GM19372 (cell line): ENCODE measurements at regions not wholly inside any gene's neighbourhood (a gene's known extent, or its start where the extent isn't known, plus 50 kb on each side); places are given as distances from the start of the nearest gene placed in this dataset.
"Not testable (repeated sequence)": the region's sequence is repeated elsewhere in the genome, so short reads cannot be mapped to it uniquely, and the experiment has no call there.

Source experiments
- ATAC-seq: cut with Tn5 transposase; IDR thresholded peaks from one replicate; pipeline ENCODE4 v1.9.1; 2021; ENCODE audit warnings: mild to moderate bottlenecking, low read depth, moderate library complexity; ENCODE audit not compliant: unreplicated experiment

DNA sequence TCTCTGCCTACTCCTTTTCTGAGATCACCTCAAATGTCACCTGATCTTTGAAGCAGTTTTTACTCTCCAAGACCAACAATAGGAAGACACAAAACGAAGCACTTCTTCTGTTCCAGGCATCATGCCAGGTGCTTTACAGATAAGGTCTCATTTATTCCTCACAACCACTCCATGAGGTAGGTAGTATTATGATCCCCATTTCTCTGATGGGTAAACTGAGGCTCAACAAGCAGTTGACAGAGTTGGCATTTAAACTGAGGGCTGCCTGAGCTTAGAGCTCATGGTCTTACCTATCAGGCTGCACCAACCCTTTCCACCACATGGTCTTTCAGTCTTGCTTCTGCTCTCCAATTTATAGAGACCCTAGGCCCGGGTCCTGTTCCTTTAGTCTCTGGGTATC lies 147.2 kb upstream of the JUN start:
- ATAC-seq: no peak

DNA sequence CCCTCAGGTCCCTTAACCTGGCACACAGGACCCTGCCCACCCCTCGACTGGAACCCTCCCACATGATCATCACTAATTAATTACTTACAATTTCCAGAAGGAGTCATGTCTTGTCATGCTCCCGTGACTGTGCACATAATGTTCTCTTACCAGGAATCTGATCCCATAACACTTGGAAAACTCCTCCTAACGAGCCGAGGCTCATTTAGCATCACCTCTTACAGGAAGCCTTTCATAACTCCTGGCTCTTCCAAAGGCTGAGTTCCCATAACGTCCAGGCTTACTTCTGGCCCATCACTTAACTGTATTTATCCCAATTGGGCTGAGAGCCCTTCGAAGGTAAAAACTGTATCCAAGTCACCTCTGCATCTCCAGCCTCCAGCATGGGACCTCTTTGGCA lies 147.9 kb upstream of the JUN start:
- ATAC-seq: no peak

DNA sequence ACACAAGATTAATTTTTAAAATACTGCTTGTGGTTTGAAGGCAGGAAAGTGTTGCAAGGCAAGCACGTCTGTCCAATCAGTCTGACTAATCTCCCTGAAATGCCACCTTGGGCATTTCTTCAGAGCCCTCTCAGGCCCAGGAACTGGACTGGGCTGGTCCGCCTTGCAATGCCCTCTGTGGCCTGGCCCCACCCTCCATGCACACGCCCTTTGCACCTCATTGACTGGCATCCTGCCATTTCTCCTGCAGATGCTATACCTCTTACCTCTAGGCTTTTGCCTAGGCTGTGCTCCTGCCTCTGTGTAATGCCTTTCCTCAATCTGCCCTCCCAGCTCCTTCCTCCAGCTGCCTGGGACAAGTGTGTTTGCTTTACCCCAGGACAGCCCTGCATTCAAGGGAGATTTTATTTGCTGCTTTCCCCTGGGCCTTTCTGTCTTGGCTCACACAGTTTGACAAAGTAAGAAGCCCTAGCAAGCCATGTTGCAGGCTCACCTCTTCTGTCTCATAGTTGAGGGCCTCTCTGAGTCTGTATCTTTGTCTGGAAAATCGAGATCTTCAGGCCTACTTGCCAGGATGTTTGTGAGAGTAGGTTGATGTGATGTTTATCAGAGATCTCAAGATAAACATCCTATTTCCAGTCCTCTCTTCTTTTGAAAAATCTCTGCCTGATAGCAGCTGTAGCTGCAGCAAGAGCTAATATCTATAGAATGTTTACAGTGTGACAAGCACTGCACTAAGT lies 149.2 kb upstream of the JUN start:
- no peak for ATAC-seq

DNA sequence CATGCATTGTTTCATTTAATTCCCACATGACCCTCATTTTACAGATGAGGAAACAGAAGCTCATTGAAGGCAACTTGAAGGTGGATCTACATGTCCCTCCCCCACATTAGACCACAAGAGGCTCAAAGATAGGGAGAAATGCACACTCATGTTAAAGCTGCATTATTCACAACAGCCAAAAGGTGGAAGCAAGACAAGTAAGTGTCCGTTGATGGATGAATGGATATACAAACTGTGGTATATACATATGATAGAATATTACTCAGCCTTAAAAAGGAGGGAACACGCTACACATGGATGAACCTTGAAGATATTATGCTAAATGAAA lies 149.7 kb upstream of the JUN start:
- no peak for ATAC-seq

DNA sequence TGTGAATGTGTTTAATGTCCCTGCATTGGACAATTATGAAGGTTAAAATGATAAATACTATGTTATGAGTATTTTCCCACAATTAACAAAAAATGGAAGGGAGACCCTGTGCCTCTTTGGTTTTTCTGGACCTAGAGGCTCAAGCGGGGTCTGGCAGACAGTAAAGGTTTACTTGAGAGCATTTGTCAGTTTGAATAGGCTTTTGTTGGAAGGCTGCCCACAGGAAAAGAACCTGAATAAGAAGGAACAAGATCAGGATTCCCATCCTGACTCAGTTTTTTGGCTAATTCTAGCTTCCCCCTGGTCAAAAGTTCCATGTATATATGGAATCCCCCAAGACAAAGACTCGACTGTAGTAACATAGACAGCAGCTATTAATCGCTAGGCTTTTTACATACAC lies 150.9 kb upstream of the JUN start:
- ATAC-seq: no peak

DNA sequence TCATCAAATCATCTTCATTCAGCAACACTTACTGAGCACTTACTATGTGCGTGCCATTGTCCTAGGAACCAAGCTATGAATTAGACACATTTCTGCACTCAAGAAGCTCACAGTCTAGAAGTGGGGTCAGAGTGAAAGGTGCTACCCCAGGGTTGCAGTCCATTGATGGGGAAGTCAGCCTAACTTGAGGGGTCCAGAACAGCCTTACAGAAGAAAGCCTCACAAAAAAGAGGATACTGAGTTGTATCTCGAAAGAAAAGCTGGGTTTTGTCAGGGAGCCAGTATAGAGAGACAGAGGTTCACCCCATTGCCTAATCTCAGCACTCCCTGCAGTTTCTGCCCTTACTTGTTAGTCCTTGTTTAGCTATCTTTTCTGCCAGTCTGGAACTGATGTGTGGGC lies 153.1 kb upstream of the JUN start:
- no peak for ATAC-seq

DNA sequence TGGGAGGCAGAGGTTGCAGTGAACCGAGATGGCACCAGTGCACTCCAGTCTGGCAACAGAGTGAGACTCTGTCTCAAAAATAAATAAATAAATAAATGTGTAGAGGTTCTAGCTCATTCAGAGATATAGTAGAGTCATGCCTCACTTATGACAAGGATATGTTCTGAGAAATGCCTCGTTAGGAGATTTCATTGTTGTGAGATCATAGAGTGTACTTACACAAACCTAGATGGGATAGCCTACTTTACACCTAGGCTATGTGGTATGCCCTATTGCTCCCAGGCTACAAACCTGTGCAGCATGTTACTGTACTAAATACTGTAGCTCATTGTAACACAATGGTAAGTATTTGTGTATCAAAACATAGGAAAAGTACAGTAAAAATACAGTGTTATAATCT lies 155.3 kb upstream of the JUN start:
- ATAC-seq: no peak

DNA sequence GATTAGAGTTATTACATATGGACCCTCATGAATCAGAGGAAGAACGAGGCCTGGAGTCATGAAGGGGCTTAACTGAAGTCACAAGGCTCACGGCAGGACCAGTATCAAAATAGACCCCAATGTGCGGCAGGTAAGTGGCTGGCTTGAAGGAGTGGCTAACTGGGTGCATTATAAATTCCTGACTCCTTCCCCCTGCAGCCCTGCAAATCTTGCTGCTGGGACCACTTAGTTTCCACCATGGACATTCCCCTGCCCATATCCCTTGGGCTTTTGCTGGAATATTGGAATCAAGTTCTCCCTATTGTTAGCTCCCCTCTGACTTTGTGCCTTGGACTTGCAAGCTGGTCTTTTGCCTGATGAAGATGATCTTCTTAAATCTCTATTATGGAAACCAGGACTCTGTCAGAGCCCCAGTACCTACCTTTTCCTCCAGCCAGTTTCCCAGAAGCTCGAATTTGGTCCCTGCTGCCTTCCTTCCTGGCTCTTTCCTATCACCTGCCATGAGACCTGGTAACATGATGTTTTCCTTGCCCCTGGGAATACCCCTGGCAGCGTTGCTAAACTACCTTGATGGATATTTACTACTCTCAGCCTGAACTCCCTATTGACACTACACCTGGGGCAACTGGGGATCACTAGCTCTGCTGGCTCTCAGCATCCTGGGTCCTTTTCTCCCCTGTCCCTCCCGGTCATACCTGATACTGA lies 156.0 kb upstream of the JUN start:
- ATAC-seq: no peak

DNA sequence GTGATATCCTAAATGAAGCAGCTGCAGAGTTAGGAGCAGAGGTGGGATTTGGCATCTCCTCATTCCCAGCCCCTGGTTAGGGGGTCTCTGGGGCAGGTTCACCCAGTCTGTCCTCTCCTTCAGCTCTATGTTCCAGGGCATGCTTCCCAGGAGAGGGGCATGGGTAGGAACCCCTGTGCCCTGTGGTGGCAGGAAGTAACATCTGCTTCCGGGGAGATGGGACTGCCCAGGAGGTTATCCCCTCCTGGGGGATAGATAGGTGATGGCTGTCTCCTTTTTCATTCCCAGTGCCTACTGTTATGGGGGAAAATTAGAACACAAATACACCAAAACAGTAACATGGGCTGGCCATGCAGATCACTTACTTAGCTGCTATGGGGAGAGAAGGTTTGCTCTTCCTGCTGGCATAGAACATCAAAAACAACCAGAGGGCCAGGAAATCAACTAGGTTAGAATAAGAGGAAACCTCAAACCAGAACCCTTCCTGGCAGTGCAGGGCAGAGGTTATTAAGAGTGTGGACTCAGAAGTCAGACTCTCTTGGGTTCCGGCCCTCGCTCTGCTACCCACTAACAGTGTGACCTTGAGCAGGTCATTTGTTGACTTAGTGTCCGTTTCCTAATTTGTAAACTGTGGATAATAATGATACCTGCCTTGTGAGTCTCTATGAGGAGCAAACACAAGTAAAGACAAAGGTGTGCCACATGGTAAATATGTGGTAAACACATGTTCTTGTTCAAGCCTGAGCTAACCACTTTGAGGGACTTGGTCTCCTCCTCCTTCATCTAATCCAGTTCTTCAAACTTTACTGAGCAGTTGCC lies 157.8 kb upstream of the JUN start:
- ATAC-seq: no peak

DNA sequence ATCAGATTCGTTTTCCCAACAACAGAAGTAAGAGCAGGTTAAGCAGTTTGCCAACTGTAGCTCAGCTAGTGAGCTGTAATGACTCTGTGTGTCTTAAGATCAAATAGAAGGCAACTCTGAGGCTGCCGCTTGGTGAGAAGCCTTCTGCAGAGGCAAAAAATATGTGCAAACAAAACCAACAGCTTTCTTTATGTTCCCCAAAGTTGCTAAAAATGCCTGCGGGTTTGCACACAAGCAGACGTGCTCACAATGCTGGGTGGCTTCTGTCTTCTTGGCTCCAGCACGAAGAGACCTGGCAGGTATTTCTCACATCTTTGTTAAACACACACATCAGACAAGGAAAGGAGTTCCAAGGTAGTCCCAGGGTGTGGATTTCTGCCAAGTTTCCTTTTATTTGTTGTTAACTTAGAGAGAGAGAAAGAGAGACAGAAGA lies 158.9 kb upstream of the JUN start:
- ATAC-seq: no peak

DNA sequence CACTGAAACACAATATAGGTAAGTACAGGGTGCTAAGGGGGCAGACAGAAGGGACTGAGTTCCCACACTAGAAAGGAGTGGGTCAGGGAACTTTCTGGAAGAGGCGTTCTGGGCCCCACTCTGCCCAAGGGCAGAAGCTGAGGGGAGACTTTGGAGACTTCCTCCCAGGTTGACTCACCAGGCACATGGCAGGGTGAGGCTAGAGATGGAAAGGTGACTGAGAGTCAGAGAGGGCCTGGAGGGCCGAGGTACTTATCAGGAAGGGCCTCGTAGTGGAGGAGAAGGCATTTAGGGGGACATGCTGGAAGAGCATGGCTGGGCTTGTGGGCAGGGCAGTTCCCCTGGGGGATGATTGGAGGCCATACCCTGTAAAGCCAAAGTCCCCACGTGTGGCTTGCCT lies 159.9 kb upstream of the JUN start:
- ATAC-seq: no peak

DNA sequence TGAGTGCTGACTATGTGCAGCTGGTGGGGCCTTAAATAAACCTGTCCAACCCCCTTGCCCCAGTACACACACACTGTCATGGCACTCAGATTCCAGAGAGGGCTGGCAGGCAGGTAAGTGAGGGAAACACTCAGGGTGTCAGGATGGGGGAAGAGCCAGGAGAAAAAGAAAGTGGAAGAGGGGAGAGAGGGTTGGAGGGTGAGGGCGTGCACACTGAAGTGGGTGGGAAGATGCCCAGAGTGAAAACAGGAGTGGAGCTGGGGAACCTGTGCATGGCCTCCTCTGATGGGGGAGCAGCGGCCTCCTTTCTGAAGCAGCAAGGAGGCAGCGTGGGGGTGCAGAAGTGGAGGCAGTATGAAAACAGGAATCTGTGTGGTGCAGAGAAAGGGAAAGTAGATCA lies 160.6 kb upstream of the JUN start:
- no peak for ATAC-seq

DNA sequence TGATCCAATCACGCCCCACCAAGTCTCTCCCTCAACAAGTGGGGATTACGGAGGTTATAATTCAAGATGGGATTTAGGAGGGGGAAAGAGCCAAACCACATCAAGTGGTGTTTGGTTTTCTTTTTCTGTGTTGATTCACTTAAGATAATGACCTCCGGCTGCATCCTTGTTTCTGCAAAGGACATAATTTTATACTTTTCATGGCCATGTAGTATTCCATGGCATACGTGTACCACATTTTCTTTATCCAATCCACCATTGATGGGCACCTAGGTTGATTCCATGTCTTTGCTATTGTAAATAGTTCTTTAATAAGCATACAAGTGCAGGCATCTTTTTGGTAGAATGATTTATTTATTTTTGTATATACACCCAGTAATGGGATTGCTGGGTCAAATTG lies 162.5 kb upstream of the JUN start:
- ATAC-seq: no peak

DNA sequence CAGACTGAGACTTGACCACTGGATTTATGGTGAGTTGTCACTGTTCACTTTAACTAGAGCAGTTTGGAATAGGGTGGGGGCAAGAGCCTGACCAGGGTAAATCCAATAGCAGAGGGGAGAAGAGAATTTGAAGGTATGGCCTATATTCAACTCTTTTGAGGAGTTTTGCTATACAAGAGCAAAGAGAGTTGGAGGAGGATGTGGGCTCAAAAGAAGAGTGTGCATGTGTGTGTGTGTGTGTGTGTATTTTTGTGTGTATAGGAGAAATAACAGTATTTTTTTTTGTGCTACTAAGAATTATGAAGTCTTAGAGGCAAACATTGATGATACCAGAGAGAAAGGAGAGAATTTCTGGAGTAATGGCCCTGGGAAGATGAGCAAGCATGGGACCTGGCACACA lies 164.8 kb upstream of the JUN start:
- ATAC-seq: no peak

DNA sequence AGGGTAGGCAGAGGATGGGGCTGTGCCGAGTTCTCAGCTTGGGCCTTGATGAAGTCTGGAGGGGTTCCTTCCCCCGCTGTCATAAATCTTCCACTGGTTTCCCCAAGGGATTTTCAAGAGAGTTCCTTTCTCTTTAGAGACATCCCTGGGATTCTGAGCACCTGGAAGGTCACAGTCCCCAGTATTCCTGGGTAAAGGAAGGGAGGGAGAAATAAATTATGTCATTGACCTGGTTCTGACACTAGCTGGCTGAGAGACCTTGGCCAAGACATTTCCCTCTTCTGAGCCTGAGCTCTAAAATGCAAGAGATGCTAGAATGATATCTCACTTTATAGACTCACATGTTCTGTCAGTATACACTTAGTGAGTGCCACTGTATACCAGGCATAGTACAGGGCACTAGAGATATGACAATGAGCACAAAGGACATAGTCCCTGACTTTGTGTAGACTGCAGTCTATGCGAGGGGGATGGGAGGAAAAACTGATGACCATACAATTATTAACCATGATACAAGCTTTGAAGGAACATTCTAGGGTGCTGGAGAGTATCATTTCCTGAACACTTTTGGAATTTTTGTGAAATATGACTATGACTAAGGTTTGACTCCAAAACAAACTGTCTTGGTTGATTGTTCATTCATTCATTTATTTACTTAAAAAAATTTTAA lies 165.8 kb upstream of the JUN start:
- no peak for ATAC-seq

DNA sequence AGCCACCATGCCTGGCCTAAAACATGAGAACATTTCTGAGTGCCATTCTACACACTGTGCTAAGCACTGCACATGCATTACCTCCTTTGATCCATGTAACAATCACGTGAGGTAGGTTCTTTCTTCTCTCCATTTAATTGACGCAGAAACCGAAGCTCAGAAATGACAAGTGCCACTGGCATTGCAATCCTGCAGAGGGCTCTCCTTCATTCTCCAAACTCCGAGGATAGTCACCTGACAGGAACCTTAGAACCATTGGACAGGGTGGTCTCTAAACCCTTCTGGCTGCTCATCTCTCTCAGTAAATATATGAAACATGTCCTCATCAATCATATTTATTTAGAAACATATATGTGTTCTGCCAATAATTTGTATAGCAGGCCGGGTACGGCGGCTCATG lies 167.1 kb upstream of the JUN start:
- no peak for ATAC-seq

DNA sequence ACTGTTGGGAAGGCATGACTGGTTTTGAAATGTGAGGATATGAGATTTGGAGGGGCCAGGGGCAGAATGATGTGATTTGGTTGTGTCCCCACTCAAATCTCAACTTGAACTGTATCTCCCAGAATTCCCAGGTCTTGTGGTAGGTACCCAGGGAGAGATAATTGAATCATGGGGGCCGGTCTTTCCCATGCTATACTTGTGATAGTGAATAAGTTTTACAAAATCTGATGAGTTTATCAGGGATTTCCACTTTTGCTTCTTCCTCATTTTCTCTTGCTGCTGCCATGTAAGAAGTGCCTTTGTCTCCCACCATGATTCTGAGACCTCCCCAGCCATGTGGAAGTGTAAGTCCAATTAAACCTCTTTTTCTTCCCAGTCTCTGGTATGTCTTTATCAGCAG lies 170.1 kb upstream of the JUN start:
- not testable (repeated sequence) for ATAC-seq

DNA sequence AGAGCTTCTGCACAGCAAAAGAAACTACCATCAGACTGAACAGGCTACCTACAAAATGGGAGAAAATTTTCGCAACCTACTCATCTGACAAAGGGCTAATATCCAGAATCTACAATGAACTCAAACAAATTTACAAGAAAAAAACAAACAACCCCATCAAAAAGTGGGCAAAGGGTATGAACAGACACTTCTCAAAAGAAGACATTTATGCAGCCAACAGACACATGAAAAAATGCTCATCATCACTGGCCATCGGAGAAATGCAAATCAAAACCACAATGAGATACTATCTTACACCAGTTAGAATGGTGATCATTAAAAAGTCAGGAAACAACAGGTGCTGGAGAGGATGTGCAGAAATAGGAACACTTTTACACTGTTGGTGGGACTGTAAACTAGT lies 179.4 kb upstream of the JUN start:
- ATAC-seq: not testable (repeated sequence)

DNA sequence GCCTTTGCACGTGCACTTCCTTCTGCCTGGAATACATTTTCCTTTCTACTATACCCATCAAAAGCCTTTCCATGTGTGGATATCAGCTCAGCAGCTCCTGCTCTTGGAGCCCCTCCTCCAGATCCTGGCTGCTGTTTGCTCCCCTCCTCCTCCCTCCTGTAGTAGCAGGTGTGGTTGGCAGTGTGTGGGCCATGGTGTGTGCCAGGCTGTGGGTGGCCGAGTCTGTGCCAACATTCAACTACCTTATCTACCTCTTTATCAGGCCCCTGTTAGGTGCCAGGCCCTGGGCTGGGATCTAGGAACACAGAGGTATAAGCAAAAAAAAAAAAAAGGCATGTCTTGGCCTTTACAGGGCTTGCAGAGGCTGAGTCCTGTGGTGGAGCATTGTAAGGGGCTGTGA lies 180.6 kb upstream of the JUN start:
- ATAC-seq: no peak

DNA sequence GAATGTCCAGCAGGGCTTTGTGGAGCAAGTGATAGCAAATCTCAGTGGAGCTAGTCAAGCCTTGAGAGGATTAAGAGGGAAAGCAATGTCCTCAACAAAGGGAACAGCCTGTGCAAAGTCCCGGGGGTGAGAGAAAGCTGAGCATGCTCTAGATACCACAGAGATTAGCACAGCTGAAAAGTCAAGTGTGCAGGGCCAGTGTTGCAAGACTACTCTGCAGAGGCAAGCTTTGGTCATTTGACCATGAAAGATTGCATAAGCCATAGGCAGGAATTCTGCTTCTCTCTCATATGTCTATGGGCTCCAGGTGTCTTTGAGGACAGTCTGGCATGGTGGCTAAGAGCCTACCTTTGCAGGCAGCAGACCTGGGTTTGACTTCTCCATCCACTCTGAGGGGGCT lies 181.0 kb upstream of the JUN start:
- no peak for ATAC-seq
